NCI-H146 (cell line): ENCODE measurements at regions not wholly inside any gene's neighbourhood (a gene's known extent, or its start where the extent isn't known, plus 50 kb on each side); places are given as distances from the start of the nearest gene placed in this dataset.

Experiments
- DNase-seq: peaks from one replicate; lab custom pipeline; 2025; lab: John Stamatoyannopoulos, UW

DNA sequence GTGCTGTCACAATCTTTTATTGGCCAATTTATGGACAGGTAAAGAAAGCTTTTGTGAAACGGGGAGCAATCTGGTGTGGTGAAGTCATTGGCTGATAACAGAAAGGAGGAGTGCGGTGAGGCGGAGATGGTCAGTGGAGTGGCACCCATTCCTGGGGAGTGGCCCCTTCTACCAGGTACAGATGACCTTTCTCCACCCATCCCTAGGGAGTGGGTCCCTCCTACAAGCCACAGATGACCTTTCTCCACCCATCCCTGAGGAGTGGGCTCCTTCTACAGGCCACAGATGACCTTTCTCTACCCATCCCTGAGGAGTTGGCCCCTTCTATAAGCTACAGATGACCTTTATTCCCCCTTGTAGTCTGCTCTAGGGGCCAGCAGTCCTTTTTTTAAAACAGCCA, 267.6 kb upstream of the IRX2 start:
- no peak for DNase-seq

DNA sequence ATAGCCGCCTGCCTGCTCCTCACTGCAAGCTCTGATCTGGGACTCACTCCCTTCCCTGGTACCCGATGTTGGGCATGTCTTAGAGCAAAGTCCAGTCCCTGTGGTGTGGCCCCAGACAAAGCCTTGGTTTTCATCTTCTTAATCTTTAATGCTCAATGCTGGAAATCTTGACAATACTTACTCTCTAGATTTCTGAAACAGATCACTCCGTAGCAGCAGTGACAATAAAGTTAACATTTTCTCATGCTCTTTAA, 260.2 kb upstream of the IRX2 start:
- DNase-seq = no peak

DNA sequence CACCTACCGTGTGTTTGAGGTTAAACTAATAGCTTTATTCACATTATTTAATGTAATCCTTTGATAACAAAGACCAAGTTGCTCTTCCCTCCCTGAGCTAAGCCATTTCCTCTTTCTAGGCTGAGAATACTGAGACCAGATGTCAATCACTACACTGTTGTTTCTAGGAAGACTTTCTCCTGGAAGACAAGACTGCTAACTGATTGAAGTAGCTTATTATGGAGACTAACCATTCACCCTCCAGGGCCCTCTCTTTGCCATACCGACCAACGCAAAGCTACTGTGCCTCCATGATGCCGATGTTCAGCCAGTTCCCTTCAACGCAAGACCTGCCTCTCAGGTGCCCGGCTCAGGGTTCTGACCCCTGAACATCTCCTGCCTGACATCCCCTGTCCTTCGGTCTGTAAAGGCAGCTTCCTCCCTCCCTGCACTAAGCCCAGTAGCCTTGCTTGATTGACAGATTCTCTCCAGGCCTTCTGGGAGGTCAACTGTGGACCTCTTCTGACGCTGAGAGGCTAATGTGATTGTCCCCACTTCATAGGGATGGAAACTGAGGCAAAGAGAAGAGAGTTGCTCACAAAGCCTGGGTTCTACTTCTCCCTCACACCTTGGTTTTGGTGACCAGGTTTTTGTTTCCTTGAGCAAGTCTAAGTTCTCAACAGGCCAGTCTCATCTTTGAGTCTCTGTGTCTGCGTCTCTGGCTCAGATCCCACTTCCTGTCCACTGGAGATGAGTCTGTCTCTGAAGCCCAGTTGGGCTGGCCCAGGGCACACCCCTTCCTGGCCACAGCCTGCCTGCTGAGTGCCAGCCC, 259.7 kb upstream of the IRX2 start:
- DNase-seq = no peak

DNA sequence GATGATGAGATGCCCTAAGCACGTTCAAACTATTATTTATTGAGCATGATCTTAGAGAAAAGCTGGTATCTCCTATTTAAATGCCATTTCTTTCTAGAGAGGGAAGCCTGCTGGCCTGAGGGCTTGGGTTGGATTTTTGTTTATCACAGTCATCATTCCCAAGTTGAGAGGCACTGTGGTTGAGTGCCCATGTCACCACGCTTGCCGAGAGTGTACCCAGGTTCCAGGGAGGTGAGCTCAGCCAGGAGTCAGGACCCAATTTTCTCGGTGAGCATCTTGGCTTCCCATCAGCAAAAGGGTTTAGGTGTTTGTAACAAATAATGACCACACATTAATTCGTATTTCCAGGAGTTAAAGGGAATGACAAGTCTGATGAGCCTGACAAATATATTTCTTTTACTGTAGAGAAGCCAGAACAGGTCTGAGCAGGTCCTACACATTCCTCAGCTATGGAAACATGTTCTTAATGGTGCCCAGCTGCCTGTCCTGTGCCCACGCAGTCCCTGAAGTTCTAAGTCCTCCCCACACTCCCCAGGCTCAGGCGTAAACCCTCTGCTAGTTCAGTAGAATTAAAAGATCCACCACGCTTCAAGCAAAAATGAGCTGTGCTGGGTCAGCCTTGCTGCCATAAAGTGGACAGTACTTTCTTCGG, 258.9 kb upstream of the IRX2 start:
- DNase-seq = no peak

DNA sequence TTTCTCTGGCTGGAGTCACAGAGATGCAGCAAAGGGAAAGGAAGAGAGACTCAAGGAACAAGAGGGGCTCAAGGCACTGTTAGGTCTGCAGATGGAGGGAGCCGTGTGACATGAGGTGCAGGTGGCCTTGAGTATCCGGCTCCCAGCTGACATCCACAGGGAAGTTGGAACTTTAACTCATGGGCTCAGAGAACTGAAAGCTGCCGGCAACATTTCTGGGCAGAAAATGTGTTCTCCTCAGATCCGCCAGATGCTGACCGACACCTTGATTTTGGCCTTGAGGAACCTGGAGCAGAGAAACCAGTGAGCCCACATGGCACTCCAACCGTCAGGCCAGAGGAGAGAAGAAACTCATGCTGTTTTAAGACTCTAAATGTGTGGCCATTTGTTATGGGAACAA, 258.1 kb upstream of the IRX2 start:
- DNase-seq = no peak

DNA sequence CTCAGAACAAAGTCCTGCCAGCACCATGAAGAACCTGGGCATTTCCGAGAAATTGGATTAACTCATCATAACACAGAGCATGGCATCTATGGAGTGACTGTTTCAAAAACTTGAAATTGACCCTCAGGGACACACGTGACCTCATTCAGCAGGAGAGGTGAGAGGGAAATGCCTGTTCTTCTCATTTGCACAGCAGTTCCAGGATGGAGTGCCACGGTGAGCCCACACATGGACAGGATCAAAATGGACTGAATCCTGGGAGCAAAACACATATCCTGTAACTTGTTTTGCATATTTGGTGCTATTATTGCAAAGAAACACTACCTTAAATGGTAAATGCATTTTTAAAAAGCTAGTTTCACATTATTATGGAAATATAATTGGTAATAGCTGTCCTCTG, 256.1 kb upstream of the IRX2 start:
- DNase-seq = no peak

DNA sequence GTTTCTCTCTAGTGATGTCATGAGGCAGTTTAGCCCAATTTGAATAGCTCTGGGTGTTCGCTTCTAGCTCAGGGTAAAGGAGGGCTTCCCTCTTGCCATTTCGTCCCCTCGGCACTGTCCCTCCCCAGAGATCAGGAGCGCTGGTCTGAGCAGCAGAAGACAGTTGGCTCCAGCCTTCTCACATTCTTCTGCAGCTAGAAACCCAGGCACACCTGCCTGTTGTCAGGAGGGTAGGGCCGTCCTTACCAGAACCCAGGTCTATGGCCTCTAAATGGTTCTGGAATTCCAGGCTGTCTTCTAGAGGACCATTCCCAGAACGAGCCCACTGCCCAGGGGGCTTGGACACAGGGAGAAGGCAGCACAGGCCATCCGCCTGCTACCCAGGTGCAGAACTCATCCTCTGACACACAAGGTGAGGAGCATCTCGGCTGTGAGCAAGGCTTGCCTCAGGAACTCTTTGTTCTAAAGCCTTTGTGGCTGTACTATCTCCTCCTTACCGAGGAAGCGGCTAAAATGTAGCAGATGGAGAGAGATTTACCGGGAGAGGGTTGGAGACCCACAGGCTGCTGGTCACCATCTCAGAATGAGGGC, 255.6 kb upstream of the IRX2 start:
- DNase-seq = no peak

DNA sequence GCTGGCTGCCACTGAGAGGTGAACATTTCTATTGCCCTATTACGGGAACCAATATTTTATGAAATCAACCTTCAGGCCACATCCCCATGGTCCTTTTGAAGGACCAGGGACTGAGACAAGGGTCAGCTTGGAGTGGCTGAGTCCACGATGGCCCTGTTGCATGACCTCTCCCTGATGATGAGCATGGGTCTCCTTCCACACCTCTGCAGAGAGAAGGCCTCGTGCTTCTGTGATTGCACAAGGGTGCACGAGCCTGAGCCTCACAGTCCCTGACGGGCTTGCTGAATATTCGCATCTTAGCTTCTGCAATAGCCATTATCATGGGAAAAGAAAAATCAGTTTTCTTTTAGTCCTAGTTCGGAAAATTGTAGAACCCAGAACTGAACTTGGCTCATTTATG, 255.0 kb upstream of the IRX2 start:
- DNase-seq = no peak

DNA sequence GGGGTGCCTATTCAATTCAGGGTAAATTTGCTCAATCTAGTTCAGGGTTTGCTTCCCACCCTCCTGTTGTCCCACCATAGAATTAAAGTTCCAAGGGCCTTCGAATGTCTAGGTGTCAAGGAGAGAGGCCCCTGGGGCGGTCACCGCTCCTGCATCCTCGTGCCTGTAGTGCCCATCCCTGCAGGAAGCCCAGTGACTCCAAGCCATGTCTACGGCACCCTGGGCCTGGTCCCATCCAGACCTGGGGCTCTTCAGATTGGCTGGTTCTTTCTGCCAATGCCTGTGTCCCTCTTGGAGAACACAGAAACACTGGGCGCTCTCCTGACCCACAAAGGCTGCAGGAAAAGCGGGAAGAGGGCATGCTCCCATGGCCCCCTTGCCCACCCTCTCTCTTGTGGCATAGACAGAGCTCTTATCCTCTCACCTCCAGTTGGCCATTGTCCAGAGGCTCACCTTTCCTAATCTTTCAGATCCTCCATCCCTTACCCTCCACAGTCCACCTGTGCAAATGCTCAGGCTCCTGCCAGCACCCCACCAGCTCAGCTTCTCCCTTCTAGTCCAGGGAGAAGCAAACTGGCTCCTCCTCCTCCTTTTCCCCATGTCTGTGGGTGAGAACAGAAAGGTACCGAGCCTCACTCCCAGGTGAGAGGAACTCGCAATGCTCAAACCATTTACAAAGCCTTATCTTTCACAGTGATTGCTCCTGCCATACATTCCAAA, 253.0 kb upstream of the IRX2 start:
- no peak for DNase-seq

DNA sequence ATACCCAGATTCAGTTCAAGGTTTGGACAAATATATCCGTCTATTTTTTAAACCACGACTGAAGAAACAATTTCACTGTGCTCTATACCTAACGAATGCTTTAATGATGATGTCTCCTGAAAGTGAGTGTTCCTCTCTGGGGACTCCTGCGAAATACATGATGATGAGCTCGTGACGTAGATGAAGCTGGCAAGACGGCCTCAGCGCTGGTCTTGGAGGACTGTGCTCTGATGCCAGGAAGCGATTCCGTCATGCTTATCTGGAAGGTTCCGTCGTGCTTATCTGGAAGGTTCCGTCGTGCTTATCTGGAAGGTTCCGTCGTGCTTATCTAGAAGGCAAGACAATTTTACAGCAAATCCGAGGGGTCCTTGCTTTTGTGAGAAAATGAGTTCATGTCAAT, 250.8 kb upstream of the IRX2 start:
- DNase-seq = no peak

DNA sequence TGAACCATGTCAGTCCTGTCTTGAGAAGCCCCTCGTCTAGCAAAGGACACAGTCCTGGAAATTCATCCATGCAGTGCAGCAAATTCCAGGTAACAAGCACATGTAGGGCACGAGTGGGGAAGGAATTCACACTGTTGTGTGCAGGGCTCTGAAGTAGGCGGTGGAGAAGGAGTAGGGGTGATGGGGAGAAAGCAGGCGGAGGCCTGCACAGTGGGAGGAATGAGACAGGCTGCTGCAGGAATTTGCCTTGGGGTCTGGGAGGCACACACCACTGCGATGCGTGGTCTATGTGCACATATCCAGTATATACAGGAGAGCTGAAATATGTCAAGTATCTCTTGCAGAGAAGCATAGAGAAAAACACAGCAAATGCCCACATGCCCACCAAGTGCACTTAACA, 249.2 kb upstream of the IRX2 start:
- DNase-seq = no peak

DNA sequence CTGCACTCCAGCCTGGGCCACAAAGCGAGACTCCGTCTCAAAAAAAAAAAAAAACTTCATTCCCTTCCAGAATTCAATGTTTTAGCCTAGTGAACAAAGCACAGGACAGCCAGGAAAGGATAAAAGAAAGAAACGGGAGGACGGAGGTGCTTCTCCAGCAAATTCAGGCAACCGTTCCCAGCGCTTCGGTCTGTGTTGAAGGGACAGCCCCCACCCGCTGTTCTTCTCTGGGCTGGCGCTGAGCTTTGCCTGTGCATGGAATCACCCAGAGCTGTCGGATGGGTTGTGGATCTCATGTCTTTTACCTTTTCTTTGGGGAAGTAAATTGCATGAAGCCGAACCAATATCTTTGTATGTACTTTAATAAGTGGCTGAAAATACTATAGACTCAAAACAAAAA, 248.4 kb upstream of the IRX2 start:
- no peak for DNase-seq

DNA sequence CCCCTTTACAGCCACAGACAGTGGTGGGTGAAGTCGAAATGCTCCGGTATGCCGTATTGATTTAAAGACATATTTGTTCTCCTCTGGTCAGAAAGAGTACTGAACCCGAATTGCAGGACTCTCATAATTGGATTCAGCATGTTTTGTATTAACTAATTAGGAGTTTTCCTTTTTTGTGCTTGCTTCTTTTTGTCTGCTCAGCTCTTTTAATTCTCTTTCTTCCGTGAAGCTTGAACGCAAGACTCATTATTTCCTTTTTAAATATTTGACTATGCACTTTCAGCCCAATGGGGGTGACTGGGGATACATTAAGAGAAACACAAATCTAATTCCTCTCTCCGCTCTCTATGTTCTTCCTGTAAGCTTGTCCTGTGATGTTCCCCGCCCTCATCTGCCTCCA, 246.6 kb upstream of the IRX2 start:
- DNase-seq = no peak

DNA sequence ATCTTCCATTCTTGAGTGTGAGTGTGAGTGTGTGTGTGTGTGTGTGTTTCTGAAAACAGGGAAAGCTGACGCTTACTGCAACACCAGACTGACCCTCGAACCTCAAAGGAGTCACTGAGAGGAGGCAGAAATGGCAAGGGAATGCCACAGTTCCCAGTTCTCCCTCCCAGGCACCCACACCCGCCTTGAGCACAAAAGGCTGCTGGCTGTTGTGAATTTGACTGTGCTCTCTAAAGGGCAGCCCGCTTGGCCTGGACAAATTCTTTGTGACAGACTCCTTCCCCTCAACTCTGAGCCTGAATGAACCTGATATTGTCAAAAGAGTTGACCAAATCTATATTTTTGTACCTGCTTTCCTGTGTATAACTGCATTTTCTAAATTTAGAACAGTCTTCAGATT, 245.7 kb upstream of the IRX2 start:
- no peak for DNase-seq

DNA sequence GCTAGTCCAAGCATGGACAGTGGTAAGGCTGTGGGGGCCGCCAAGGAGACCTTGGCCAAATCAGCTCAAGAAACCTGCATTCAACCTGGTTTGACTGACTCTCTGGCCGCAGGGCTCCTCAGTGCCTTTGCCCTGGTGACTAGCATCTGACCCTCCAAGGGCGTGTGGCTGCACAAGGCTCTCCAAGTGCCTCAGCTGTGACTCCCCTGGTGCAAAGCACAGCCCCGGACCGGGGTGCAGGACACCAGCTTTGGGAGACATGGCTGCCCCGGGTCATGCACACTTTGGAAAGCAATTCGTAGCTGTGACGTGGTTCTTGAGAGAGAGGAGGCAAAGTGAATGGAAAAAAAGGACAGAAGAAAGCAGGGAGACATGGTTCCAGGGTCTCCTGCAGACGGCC, 245.2 kb upstream of the IRX2 start:
- DNase-seq = no peak

DNA sequence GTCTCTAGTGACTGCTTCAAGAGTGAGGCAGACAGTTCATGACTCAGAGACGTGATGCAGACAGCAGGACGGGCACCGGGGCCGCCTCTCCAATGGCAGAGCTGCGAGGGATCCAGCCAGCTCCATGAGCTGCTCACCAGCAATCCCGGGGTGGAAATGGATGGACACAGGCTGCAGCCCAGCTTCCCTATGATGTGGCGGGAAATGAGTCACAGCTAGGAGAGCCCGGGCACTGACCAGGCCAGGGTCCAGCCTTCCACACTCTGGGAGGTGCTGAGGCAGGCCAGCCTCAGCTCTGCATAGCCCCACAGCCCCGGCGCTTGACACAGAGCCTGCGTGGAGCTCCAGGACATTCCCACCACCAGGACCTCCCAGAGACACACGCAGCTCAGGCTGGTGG, 244.8 kb upstream of the IRX2 start:
- DNase-seq = no peak

DNA sequence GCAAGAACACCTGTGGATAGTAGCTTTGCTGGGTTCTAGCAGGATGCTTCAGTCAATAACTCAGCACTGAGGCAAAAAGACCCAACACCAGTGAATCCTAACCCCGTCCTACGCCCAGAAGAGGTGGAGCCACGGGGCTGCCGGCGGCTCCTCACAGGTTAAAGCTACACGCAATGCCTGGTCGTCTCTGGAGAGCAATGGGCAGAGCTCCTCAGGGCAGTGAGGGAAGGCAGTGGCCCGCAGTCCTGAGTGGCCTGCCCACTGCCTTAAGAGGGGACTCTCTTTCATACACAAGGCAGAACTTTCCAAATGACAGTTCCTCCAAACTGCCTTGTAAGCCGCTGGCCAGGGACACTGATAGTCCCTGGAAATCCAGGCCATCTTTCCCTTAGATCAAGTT, 244.2 kb upstream of the IRX2 start:
- no peak for DNase-seq

DNA sequence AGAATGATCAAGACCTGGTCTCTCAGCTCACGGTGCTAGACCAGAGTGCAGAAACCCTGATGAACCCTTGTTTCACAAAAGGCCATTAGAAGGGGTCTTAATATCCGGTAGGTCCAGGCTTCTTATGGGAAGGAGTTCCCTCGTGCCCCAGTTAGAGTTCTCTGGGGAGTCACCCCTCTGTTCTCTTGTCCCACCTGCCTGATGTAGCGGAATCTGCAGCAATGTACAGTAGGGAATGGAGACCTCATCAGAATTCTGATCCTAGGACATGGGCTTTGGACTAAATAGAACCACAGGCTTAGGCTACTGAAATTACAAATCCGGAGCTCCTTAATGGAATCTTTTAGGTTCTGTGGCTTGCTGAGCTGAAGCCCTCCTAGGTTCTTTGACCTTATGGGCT, 243.6 kb upstream of the IRX2 start:
- no peak for DNase-seq

DNA sequence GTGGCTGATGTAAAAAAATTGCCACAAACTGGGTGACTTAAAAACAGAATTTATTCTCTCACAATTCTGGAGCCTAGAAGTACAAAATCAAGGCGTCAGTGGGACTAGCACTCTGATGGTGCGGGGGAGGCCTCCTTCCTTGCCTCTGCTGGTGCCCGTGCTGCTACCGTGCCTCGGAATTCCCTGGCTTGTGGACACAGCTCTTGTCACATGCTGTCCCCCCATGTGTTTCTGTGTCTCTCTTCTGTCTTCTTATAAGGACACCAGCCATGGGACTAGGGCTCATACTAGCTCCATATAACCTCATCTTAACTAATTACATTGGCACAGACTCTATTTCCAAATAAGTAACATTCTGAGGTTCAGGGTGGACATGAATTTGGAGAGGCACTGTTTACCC, 242.3 kb upstream of the IRX2 start:
- no peak for DNase-seq

DNA sequence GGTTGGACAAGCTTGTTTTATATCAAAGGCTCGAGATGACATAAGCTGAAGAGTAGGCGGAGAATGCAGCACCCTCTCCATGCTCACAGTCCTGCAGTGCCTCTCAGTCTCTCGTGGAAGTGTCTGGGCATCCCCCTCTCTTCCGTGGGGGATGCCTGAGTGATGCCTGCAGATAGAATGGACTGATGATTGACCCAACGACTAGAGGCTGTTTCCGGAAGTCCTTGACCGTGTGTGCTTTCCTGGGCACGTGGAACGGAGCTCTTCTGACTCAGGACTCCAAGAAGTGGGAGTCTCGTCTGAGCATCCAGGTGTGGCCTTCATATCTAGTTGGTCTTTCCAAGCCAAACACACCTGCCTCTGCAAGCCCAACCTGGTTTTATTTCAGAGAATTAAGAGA, 241.8 kb upstream of the IRX2 start:
- DNase-seq = no peak

DNA sequence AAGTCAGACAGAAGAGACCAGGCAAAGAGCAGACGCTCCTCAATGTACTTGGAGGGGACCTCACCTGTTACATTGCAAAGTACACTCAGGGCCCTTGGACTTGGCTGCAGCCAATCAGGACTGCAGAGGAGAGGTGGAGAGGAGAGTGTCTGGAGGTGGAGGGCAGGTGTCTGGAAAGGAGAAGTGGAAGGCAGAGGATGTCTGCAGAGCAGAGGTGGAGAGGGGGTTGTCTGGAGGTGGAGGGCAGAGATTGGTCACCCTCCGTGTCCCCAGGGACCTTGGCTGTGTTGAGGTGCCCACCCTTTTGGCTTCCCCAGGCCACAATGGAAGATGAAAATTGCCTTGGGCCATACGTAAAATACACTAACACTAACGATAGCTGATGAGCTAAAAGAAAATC, 241.3 kb upstream of the IRX2 start:
- DNase-seq = no peak

DNA sequence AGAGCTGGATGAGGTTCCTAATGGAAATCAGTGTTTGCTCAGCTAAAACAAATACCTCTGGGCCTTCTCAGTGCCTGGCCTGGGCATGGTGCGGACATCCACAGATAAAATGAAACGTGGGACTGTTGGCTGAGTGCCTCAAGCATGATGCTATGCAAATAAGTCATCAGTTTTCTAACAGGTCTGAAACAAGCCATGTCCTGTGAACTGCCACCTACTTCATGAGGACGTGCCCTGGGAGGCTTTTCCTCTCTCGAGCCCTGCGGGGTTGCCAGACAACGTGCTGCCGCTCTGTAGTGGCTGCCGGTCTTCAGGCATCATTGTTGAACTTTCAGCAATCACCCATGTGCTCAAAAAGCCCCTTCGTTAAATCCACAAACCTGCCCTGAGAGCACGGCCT, 240.4 kb upstream of the IRX2 start:
- no peak for DNase-seq

DNA sequence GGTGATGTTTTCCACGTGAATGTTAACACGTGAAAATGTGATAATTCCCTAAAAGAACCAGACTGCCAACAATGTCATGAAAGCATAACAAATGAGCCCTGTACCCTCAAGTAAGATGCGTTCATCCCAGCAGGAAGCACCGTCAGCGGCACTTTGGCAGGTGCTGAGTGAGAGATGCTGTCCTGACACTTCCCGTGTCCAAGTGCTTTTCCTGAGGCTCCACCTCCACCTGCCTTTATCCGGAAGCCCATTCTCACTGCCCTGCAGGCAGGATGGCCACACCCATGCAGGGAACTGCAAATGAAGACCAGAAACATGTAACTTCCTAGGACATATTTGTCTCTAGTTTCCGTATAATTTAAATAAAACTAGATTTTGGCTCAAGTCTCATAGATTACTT, 238.0 kb upstream of the IRX2 start:
- no peak for DNase-seq
